CD4-positive, alpha-beta T cell (primary cell): ENCODE measurements at regions not wholly inside any gene's neighbourhood (a gene's known extent, or its start where the extent isn't known, plus 50 kb on each side); places are given as distances from the start of the nearest gene placed in this dataset.

Experiments used
- ATAC-seq: fragments of 200-7000 bp; cut with Tn5 transposase; one replicate; pipeline ENCODE4 v1.10.0; 2022; ENCODE audit warnings: mild to moderate bottlenecking; ENCODE audit not compliant: poor library complexity
- CTCF ChIA-PET: fragments of 350-600 bp; sonication (Branson Sonifier 250); formaldehyde crosslinking; loops from one replicate; lab custom pipeline; 2021; ENCODE audit warnings: antibody characterized with exemption, inconsistent platforms; lab: Charles Lee
- POLR2A ChIA-PET: fragments of 350-600 bp; sonication (Branson Sonifier 250); formaldehyde crosslinking; loops from one replicate; lab custom pipeline; 2021; ENCODE audit warnings: antibody characterized with exemption, inconsistent platforms; lab: Charles Lee
- DNase-seq, 14 experiments: peaks; one replicate each; pipeline ENCODE4 v3.0.0-alpha.2; 2013 to 2020; ENCODE audit warnings: mixed read lengths in 2 of 14
- H3K27ac ChIP-seq, 2 donors: one replicate each; pipeline versions ENCODE4 v1.5.1 to v1.7.0; 2013; ENCODE audit warnings: low read length in 2 of 2, low read depth in 1 of 2, mild to moderate bottlenecking in 1 of 2
- H3K27me3 ChIP-seq, 2 experiments: 1 replicate in 1 of 2; 2 replicates in 1 of 2; pipeline versions ENCODE4 v1.6.1 to v1.7.0; 2013; ENCODE audit warnings: low read length in 2 of 2, control low read depth in 1 of 2, mild to moderate bottlenecking in 1 of 2, moderate library complexity in 1 of 2; ENCODE audit not compliant: insufficient read depth in 2 of 2, control insufficient read depth in 1 of 2
- H3K36me3 ChIP-seq: one replicate; pipeline ENCODE4 v1.6.1; 2013; ENCODE audit warnings: low read length, control low read depth; ENCODE audit not compliant: insufficient read depth
- H3K4me1 ChIP-seq: one replicate; pipeline ENCODE4 v1.6.1; 2013; ENCODE audit warnings: low read length, control low read depth; ENCODE audit not compliant: insufficient read depth
- H3K4me3 ChIP-seq: one replicate; pipeline ENCODE4 v1.5.1; 2013; ENCODE audit warnings: mild to moderate bottlenecking, low read length, moderate library complexity
- H3K9me3 ChIP-seq, 2 experiments: 1 replicate in 1 of 2; 2 replicates in 1 of 2; pipeline versions ENCODE4 v1.6.1 to v1.7.0; 2013; ENCODE audit warnings: low read length in 2 of 2, mild to moderate bottlenecking in 2 of 2, control low read depth in 1 of 2, moderate library complexity in 1 of 2; ENCODE audit not compliant: control insufficient read depth in 1 of 2, insufficient read depth in 1 of 2
- H3K27ac Mint-ChIP-seq: one replicate; pipeline ENCODE4 v1.8.0; 2020; ENCODE audit warnings: mixed read lengths
- H3K27me3 Mint-ChIP-seq: one replicate; pipeline ENCODE4 v1.8.0; 2021; ENCODE audit warnings: mixed read lengths
- H3K36me3 Mint-ChIP-seq: one replicate; pipeline ENCODE4 v1.8.0; 2021; ENCODE audit warnings: low read depth, mixed read lengths
- H3K4me1 Mint-ChIP-seq: one replicate; pipeline ENCODE4 v1.8.0; 2021; ENCODE audit warnings: low read depth, mixed read lengths
- H3K4me3 Mint-ChIP-seq: one replicate; pipeline ENCODE4 v1.8.0; 2020; ENCODE audit warnings: mild to moderate bottlenecking, mixed read lengths
- H3K9me3 Mint-ChIP-seq: one replicate; pipeline ENCODE4 v1.8.0; 2020; ENCODE audit warnings: mixed read lengths
- intact Hi-C, 2 experiments: fragments of 100-400 bp; cut with DNase I in 1 of 2; cut with micrococcal nuclease in 1 of 2; formaldehyde crosslinking; loops; one replicate each; pipeline versions ENCODE4 v1.15.1 to v1.9.0; 2023 to 2025; cut with DNase I, micrococcal nuclease
- TF ChIP-seq, protein P1 (sequence below): fragments of 200-600 bp; IDR thresholded peaks from one replicate; pipeline ENCODE4 v1.8.0; 2022; ENCODE audit warnings: antibody characterized with exemption, mild to moderate bottlenecking

DNA sequence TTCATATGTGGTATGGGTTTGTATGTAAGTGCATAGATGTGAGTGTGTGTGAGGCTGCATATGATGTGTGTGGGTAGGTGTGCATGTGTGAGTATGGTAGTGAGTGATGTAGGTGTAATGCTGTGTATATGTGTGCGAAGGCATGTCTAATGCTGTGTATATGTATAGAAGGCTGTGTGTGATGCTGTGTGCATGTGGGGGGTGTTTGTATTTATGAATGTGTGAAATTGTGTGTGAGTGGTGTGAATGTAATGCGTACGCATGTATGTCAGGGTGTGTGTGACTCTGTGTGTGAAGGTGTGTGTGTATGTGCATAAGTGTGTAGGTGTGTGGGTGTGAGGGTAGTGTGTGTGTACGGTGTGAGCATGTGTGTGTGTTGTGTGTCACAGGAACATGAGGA is 300.0 kb downstream of the OMA1 start:
- POLR2A ChIA-PET, result no interaction called here
- intact Hi-C loops, result no loop called here

DNA sequence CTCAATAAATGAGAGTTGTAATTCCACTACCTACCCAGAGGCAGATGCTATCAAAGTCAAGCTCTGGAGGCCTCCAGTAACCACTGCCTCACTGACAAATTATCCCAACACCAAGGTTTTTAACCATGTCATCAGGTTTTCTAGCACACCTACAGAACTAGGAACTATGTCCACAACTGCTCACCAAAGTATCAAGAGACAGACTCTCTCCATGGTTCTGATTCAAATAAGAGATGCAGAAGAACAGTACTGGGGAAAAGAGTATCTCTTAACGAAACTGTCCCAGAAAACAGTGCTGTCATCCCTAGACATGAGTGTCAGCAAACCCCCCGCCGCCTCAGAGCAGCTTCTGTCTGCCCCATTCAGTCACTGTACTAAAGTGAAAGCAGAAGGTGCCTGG is 301.7 kb downstream of the OMA1 start:
- no peaks in the 10 kb centered on the region for H3K9me3 Mint-ChIP-seq
- intact Hi-C loops, result no loop called here
- Histone ChIP-seq H3K4me3 (no peak overlapping the region), H3K27me3 (peaks cover 23% of the 10 kb centered on the region in 2 experiments), H3K27ac (no peak overlapping the region), H3K36me3 (no peaks in the 10 kb centered on the region), H3K4me1 (no peaks in the 10 kb centered on the region), H3K9me3 (no peaks in the 10 kb centered on the region)
- no peak overlapping the region for H3K27ac Mint-ChIP-seq
- CTCF ChIA-PET, result no interaction called here
- H3K4me1 Mint-ChIP-seq, result no peaks in the 10 kb centered on the region
- POLR2A ChIA-PET, result no interaction called here
- no peak overlapping the region for H3K4me3 Mint-ChIP-seq
- TF ChIP-seq, protein P1, sequence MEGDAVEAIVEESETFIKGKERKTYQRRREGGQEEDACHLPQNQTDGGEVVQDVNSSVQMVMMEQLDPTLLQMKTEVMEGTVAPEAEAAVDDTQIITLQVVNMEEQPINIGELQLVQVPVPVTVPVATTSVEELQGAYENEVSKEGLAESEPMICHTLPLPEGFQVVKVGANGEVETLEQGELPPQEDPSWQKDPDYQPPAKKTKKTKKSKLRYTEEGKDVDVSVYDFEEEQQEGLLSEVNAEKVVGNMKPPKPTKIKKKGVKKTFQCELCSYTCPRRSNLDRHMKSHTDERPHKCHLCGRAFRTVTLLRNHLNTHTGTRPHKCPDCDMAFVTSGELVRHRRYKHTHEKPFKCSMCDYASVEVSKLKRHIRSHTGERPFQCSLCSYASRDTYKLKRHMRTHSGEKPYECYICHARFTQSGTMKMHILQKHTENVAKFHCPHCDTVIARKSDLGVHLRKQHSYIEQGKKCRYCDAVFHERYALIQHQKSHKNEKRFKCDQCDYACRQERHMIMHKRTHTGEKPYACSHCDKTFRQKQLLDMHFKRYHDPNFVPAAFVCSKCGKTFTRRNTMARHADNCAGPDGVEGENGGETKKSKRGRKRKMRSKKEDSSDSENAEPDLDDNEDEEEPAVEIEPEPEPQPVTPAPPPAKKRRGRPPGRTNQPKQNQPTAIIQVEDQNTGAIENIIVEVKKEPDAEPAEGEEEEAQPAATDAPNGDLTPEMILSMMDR, result no peak
- no peak for ATAC-seq
- no peaks in the 10 kb centered on the region for H3K36me3 Mint-ChIP-seq
- H3K27me3 Mint-ChIP-seq, result peaks cover 41% of the 10 kb centered on the region
- DNase-seq, result no peak

More for the DNA sequence above, 300.0 kb downstream of the OMA1 start:
- H3K9me3 ChIP-seq, result peaks cover 0 to 5% of the 10 kb centered on the region in 2 experiments
- TF ChIP-seq, protein P1, result no peak
- H3K36me3 Mint-ChIP-seq, result no peaks in the 10 kb centered on the region
- CTCF ChIA-PET, result no interaction called here
- peaks cover 28 to 29% of the 10 kb centered on the region in 2 experiments for H3K27me3 ChIP-seq
- no peak overlapping the region for H3K4me3 Mint-ChIP-seq
- peaks cover 3% of the 10 kb centered on the region for H3K4me1 ChIP-seq
- H3K4me3 ChIP-seq, result no peak overlapping the region
- H3K4me1 Mint-ChIP-seq, result no peaks in the 10 kb centered on the region
- no peak overlapping the region for H3K27ac Mint-ChIP-seq
- no peak overlapping the region for H3K27ac ChIP-seq
- H3K36me3 ChIP-seq, result no peaks in the 10 kb centered on the region
- DNase-seq (no peak), ATAC-seq (no peak)
- peaks cover 56% of the 10 kb centered on the region for H3K27me3 Mint-ChIP-seq
- no peaks in the 10 kb centered on the region for H3K9me3 Mint-ChIP-seq

DNA sequence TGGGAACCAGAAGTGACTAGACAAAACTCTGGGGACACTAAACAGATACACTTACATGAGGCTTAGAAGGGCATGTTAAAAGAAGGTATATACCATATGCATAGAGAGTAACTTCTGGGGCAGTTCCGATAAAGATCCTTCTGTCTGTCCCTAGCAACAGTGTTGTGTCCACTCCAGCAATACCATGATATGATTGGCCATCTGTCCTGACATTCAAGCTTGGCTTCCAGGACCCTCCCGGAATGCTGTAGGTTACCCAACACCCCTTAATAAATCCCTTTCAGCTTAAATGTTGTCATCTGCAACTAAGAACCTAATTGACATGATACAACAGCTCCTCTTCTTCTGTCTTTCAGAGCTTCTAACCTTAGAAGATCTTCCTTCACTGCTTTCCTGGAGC is 307.7 kb downstream of the OMA1 start:
- ATAC-seq (no peak), DNase-seq (no peak)
- Histone ChIP-seq H3K4me1 (no peaks in the 10 kb centered on the region), H3K36me3 (no peaks in the 10 kb centered on the region), H3K4me3 (no peak overlapping the region), H3K27ac (no peak overlapping the region), H3K27me3 (no peaks in the 10 kb centered on the region), H3K9me3 (no peaks in the 10 kb centered on the region)
- H3K4me1 Mint-ChIP-seq, result no peaks in the 10 kb centered on the region
- TF ChIP-seq, protein P1, result no peak
- H3K9me3 Mint-ChIP-seq, result no peaks in the 10 kb centered on the region
- peaks cover 9% of the 10 kb centered on the region for H3K27me3 Mint-ChIP-seq
- intact Hi-C loops, result no loop called here
- H3K27ac Mint-ChIP-seq, result no peak overlapping the region
- H3K36me3 Mint-ChIP-seq, result no peaks in the 10 kb centered on the region
- ChIA-PET POLR2A (no interaction called here), CTCF (no interaction called here)
- H3K4me3 Mint-ChIP-seq, result no peak overlapping the region
